Islet of Langerhans (tissue), 1 donor: ENCODE measurements at regions not wholly inside any gene's neighbourhood (a gene's known extent, or its start where the extent isn't known, plus 50 kb on each side); places are given as distances from the start of the nearest gene placed in this dataset.

ENCODE experiments used
- FAIRE-seq: peaks from one replicate; lab custom pipeline; 2011; peaks lifted over from hg19 to GRCh38; lab: Jason Lieb, UNC

DNA sequence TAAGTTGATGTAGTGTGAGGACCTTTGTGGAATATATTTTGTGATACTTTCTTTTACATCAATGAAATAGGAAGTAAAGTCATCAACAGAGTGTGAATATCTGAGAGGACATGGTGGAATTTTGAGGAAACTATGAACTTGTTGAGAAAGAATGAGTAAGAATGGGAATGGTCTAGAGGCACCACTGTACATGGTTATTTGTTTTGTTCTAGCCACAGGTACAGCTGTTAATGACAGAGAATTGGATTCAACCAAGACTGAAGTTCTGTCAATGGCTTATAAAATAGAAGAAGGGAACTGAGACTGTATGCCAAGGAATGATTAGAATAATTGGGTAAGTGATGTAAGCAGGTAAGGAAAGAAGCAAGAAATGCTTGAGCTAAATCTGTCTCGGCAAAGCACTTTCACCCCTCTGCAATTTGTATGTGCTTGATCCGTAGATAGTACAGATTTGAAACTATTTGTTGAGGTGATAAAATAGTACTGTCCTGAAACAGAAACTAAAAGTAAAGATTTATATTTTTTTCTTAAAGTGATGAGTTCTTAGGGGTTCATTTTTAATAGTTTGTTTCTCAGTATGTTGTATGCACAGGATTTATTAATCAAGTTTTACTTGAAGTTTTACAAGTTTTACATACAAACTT, 468.8 kb upstream of the SMC2 start:
- no peak for FAIRE-seq

DNA sequence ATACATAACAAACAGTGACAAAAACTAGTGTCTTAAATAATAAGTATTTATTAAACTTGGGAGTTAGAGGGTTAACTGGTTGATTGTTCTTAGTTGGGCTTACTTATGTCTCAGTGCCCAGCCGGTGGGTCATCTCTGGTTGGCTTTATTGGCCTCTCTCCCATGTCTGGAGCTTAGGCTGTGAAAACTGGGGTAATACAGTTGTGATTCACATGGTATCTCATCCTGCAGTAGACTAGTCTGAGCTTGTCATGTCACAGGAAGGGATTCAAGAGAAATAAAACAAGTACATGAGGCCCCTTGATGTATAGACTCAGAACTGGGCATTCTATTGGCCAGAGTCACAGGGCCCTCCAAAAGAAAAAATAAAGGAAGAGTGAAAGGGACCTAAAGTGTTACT, 466.4 kb upstream of the SMC2 start:
- FAIRE-seq = no peak

DNA sequence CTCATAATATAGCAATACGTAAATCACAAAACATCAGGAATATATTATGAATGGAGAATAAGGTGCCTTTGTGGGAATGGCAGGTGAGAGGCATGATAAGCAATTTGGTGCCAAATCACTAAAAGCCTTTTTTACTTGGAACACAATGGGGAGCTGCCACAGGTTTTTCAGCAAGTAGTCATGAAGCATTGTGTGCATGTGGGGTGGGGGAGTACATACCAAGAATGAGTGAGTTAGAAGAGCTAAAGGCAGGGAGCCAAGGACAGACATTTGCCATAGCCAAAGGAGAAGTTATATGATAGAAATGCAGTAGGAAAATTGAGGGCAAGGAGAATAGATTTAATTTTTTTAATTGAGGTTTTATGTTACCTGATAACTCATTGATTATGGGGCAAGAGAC, 445.0 kb upstream of the SMC2 start:
- FAIRE-seq = no peak

DNA sequence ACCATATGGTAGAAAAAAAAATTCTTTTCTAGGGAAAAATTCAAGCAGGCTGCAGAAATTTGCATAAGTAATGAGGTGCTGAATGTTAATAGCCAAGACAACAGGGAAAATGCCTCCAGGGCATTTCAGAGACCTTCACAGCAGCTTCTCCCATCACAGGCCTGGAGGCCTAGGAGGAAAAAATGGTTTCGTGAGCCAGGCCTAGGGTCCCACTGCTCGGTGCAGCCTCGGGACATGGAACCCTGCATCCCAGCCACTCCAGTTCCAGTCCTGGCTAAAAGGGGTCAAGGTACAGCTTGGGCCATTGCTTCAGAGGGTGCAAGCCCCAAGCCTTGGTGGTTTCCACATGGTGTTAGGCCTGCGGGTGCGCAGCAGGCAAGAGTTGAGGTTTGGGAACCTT, 436.0 kb upstream of the SMC2 start:
- no peak for FAIRE-seq

DNA sequence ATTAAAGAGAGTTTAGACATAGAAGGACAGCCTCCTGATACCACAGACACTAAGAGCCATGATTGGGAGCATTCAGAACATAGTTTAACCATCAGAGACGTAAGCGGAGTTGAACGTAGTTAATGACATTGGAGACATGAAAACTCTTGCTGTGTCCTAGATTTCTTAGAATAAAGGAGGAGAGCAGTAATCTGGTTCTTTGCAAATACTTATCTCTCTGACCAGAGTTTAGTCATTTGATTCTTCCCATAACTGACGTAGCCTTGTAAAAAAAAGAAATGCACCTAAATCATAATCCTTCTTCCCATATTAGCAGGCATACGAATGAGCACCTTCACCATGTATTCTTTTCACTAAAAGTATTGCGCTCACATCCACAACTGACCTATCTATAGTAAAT, 433.3 kb upstream of the SMC2 start:
- FAIRE-seq = no peak

DNA sequence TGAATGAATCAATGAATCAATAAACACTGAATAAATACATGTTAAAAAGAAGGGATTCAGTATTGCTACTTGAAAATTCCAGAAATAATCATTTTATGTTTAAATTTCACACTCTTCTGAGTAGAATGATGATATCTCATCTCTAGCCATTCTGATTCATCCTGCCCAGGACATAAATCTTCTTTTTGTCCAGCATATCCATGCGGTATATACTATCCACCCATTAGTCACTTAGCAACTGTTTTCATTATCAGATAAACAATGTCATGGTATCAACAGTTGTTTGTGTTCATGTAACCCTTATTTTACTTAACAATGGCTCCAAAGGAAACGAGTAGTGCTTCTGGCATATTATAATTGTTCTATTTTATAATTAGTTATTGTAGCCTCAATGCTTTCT, 432.4 kb upstream of the SMC2 start:
- FAIRE-seq = peak; percentile 9

DNA sequence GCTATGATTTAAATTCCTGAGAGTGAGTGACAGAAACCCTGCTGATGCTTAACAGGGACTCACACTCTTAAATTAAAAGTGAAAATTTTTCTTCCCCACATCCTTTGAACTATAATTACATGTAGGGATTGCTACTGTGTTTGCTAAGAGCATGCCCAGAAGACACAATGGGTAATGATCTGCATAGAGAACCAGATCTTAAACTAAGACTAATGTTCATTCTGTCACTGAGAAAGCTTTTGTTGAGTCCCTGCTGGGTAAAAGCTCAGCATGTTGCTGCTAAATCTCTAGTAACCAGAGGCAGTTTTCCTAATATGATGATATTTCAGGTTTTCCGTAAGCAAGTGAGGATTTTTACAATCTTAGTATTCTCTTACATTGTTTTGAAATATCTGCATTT, 424.8 kb upstream of the SMC2 start:
- FAIRE-seq = no peak

DNA sequence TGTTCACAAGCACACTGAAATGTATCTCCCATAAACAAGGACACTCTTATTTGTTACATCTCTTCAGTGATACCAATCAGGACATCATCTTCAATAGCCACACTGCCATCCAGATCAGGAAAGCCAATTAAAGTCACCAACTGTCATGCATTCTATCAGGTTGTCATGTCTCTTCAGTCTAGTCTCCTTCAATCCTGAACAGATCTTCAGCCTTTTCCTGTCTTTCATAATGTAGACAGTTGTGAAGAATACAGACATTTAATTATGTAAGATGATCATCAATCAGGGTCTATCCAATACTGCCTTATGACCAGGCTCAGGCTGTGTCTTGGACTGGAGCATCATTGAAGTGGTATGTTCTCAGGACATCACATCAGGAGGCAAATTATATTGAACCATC, 419.8 kb upstream of the SMC2 start:
- no peak for FAIRE-seq

DNA sequence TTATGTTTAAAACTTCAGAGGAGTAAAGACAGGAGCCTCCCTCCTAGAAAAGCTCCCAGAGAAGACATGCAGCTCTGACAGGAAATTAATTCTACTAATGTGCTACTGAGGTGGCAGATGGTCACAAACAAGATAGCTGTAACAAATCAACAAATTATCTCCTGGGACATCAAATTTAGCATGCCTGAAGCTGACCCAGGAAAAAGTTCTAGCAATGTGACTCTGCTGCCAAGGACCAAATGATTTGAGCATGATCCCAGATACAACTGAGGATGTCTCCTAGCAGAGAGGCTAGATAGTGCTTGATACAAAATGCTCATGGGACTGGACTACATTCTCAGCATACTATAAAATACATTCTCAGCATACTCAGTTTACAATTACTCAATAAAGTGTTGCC, 413.5 kb upstream of the SMC2 start:
- FAIRE-seq = no peak

DNA sequence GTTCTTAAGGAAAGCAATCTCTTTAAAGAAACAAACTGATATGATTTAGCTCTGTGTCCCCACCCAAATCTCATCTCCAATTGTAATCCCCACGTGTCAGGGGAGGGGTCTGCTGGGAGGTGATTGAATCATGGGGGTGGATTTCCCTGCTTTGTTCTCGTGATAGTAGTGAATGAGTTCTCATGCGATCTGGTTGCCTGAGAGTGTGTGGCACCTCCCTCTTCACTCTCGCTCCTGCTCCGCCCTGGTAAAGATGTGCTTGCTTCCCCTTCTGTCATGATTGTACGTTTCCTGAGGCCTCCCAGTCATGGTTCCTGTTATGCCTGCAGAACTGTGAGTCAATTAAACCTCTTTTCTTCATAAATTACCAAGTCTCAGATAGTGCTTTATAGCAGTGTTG, 412.7 kb upstream of the SMC2 start:
- no peak for FAIRE-seq

DNA sequence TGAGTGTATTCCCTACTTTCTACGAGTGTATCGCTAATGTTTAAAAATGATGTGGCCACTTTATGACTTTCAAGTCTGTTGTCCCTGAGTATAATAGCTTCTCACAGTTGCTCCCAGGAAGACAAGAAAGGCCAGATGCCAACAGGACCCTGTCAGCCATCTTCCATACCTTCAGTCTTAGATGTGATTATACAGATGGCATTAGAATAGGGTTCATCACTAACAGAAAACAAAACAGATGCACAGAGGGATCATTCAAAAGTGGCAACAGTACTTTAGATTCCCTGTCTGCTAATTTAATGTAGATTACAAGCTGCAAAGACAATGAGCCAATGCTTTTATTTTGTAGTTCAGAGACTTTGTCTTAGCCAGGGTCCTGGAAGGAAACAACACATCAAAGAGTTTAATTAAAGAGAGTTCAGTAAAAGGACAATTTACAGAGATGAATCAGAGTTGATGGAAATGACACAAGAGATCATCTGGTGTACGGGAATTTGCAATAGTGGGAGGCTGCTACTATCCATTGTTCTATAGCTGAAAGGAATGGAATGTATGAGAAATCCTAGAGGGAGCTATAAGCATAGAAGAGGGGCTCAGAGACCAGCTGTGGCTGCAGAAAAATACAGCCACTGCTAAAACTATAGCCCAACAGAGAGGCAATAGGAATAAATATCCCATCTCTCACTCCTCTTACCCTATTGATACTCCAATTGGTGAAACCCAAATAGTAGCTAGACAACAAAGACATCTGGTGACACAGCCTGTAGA, 393.7 kb upstream of the SMC2 start:
- no peak for FAIRE-seq

DNA sequence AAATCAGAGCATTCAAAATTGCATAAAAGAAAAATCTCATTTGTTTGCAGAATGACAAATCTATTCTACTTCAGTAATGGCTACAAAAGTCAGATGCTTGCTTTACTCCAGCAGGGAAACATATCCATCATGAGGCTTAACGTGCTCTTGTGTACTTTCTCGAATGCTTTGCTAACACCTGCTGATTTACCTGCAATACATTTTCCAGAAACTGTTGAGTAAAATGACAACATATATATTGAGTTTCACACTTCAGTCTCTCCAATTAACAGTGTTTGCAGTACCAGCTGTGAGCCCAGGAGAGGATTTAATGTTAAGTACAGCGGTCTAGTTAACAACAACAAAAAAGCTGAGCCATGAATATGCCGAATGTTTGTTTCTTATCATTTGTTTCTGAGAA, 391.5 kb upstream of the SMC2 start:
- FAIRE-seq = peak; percentile 96

DNA sequence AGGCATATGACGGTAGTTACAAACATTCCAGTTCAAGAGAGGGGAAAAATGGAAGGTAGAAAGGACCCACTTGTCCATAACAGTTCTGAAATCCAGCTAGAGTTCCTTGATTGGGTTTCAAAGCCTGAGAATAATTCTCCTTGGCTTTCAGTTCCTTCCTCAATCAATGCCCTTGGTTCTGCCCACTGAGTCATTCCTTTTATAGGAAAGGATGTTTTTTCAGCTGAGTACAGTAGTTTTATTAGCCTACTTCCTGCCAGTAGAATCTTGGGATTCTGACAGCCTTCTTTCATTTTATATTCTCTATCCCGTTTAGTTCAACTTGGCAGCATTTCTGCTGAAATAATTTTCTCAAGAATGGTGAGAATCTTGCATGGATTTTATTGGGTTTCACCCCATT, 386.9 kb upstream of the SMC2 start:
- FAIRE-seq = no peak

DNA sequence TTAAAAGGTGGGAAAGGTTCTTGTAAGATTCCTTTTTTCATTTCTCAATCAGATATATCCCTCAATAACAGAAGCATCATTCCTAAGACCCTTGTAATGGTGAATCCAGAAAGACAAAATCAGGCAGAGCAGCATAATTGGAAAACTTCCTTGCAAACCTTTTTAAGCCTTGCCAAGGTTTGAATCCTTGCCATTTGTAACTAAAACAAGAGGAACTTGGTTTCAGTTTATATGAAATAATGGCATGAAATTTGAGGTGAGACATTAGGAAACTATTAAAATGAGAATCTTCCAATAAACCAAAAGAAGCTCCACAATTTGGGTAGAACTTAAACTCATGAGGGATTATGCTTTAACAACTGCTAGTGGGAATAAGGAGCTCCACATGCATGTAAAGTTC, 384.7 kb upstream of the SMC2 start:
- FAIRE-seq = no peak

DNA sequence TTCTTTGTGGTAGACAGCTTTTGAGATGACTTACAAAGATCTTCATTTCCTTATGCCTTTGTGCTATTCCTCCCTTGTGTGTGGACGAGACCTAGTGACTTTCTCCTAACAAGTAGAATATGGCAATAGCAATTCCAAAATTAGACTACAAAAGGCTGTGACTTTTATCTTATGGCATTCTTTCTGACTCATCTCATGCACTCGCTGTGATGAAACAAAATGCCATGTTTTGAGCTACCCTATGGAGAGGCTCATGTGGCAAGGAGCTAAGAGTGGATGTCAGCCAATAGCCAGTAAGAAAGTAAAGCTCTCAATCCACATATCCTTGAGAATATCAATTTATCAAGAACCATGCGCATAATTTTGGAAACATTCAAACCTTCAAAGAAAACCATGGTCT, 380.5 kb upstream of the SMC2 start:
- no peak for FAIRE-seq

DNA sequence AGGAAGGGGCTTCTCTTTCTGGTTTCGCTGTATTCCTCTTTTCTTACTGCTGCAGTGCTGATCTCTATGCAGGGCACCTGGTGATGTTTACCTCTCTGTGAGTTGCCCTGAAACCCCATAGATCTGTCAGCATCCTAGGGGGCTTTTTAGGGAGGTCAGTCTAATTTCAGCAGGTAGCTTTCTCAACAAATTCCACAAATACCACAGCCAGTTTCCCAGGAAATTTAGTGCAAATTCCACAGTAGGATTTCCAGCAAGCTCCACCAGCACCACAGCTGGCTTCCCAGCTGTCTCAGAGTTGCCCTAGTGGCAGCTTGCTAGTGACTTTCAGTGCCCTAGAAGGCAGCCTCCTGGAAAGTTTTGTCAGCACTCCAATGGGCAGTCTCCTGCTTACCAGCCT, 379.1 kb upstream of the SMC2 start:
- FAIRE-seq = no peak

DNA sequence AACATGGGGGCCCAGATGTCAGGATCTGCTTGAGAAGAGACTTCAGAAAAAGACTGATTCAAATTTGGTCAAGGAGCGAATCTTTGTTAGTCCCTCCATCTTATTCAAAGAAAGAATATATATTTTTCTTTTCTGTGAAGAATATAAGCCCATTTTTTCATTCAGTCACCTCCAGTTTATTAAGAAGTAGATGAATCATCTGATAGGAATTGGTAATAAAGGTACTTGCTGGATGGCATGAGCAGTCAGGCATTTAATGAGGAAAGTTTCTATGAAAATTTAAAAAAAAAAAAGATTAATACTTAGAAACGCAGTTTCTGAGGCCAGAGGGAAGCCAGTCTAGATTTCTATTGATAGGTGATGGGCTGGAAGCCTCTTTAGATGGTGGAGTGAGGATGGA, 373.1 kb upstream of the SMC2 start:
- FAIRE-seq = no peak

DNA sequence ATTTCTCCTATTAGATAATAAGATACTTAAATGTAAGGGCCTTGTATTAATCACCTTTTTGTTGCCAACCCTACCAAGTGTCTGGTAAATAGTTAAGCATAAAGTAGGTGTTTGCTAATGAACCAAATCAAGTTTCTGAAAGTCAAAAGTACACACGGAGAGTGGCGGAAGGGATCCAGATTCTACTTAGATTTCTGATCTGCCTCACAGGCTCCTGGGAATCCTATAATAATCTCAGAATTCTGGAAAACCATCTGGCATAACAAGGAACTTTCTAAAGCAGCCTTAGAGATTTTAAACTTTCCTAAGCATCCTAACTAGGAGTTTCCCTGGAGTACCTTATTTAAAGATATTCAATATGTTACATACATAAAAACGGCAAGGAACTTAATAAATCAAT, 363.2 kb upstream of the SMC2 start:
- FAIRE-seq = no peak

DNA sequence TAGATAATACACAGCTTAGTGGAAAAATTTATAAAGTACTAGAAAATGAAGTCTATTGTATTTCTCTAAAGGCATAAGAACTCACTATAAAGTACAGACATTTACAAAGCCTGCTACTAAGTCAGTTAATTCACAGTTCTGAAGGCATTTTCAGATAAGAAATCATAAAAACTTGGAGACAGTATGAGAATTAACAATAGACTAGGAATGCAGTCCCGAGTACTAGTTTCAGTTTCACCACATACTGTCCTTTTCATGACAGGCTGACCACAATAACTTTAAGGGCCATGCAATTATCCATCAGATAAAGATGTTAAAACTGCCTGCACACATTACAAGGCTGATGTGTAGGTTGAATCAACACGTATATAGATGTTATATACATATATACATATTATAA, 362.6 kb upstream of the SMC2 start:
- no peak for FAIRE-seq

DNA sequence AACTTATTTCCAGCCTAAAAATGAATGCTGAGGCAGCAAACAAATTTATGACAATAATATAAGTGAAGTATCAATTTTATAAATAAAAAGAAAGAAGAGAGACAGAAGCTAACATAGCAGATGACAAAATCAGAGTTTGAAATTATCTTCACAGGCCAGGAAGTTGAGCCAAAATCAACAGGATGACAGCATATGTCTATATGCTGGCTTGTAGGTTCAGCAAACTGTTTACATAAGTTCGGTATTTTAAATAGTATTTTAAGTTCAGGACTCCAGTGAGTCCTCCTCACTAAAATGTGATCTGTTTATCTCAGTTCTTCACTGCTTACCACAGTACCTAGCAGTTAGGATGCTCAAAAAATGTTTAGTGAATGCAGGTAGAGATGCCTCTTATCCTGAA, 359.6 kb upstream of the SMC2 start:
- no peak for FAIRE-seq

DNA sequence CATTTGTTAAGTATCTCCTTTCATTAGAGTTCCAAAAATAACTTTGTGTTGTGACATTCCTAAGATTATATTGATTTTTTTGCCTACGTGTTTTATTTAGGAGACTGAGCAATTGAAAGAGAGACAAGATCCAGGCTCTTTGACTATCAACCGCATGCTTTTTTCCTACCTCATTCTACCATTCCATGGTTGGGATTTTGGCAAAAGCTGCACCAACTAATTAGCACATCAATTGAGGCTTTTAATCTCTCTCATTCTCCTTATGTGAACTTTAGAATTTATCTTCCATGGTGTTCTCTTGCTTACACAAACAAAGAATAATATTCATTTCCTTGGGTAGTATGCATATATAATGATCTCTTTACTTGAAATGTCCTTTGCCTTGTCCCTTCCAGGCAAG, 338.7 kb upstream of the SMC2 start:
- FAIRE-seq = no peak

DNA sequence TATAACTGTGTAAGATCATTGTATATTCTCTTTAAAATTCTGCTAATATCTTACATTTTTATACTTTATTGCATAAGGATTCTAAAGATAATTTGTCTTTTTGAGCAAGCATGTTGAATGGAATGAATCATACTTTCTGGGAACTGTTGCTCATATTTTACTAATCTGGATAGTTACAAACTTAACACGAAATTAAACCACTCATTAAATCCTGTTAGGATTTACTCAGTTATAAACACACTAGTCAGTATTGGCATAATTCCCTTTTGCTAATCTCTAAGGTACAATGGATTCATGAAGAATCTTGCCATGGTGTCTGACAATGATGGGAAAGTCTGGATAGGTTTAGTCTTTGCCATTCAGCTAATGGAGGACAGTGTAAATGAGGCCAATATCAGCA, 338.1 kb upstream of the SMC2 start:
- FAIRE-seq = no peak

DNA sequence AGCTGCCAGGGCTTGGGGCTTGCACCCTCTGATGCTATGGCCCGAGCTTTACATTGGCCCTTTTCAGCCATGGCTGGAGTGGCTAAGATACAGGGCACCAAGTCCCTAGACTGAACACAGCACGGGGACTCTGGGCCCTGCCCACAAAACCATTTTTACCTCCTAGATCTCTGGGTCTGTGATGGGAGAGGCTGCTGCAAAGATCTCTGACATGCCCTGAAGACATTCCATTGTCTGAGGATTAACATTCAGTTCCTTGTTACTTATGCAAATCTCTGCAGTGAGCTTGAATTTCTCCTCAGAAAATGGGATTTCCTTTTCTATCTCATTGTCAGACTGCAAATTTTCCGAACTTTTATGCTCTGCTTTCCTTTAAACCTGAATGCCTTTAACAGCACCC, 337.0 kb upstream of the SMC2 start:
- no peak for FAIRE-seq

DNA sequence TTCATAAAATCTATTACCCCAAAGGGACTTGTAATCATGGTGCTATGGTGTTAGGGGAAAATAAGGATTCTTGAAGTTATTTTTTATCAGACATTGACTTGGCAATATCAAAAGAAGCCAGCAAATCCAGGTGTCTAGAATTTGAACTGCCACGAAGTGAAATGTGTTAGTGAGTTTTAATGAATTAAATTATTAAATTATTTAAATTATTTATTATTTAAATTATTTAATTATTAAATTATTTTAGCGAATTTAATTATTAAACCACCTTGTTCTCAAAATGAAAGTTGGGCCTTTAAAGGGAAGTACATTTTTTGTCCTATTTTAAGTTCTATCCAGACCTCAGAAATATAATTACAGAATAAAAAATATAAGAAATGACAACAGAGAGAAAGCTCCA, 332.6 kb upstream of the SMC2 start:
- no peak for FAIRE-seq

DNA sequence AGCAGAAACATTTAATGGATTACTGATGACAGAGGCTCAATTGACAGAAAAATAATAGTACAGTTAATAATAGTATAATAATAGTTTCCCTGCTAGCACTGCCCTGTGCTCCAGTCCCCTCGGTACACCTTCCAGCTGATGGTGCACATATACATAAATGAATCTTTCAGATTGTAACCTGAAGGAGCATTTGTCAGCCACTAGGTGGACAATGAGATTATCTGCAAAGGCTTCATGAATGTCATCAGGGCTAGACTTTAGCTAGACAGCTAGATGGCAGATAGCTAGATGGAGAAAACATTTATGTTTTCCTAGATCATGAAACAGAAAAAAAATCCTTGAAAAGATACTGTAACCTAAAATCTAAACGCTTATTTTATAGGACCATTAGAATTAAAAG, 304.4 kb upstream of the SMC2 start:
- FAIRE-seq = no peak
